Choroid plexus epithelial cell (primary cell): ENCODE measurements at regions not wholly inside any gene's neighbourhood (a gene's known extent, or its start where the extent isn't known, plus 50 kb on each side); places are given as distances from the start of the nearest gene placed in this dataset.

Experiments used
- DNase-seq: peaks from one replicate; pipeline ENCODE4 v3.0.0-alpha.2; 2010; ENCODE audit warnings: low read depth
- H3K4me3 ChIP-seq: 2 replicates; pipeline ENCODE4 v1.5.1; 2011; ENCODE audit warnings: low read depth, mild to moderate bottlenecking, control low read depth, low read length, moderate library complexity
- CTCF ChIP-seq: conservative IDR thresholded peaks from 2 replicates; pipeline ENCODE4 v1.5.1; 2011; ENCODE audit warnings: low read depth, mild to moderate bottlenecking, control low read depth, inconsistent platforms, low read length, moderate library complexity

GRCh38 chr5:17713301-17713700 is 79.0 kb downstream of the TAF11L14 start:
- H3K4me3 ChIP-seq, result no peak overlapping the region
- TF ChIP-seq CTCF, result no peak
- DNase-seq, result no peak

DNA sequence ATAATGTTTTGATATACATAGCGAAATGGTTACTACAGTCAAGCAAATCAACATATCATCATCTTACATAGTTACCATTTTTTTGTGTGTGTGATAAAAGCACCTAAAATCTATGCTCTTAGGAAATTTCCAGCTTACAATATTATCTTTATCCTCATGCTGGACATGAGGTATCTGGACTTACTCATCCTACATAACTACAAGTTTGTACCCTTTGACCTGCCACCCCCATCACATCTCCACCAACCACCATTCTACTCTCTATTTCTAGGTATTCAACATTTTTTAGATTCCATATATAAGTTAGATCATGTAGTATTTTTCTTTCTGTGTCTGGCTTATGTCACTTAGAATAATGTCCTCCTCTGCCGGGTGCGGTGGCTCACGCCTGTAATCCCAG is 79.9 kb downstream of the TAF11L14 start:
- H3K4me3 ChIP-seq, result no peak overlapping the region
- DNase-seq, result no peak
- no peak for TF ChIP-seq CTCF

- DNase-seq, result no peak
- H3K4me3 ChIP-seq, result no peak overlapping the region
- TF ChIP-seq CTCF, result no peak
Measured at GRCh38 chr5:17719592-17719991, 85.3 kb downstream of the TAF11L14 start.

- DNase-seq, result no peak
- no peak for TF ChIP-seq CTCF
- H3K4me3 ChIP-seq, result no peak overlapping the region
Measured at GRCh38 chr5:17720071-17720470, 85.8 kb downstream of the TAF11L14 start.

DNA sequence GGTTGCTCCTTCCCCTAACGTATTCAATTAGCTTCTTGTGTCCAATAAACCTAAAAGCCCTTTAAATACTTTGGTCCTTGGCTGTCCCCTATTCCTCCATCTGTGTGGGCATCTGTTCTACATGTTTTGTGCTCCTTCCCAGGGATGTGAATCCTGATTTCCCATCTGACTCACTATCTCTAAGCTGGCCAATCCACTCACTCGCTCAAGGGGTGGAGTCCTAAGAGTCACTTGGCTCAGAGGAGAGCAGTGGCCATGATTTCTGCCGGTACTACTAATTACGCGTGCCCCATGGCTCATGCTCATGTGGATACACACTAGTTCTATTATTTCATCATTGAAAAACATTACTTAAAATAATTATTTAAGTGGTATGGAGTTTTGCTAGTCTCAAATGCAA is 89.6 kb downstream of the TAF11L14 start:
- TF ChIP-seq CTCF, result no peak
- no peak overlapping the region for H3K4me3 ChIP-seq
- no peak for DNase-seq

GRCh38 chr5:17727098-17727497 is 92.8 kb downstream of the TAF11L14 start:
- no peak for TF ChIP-seq CTCF
- DNase-seq, result no peak
- no peak overlapping the region for H3K4me3 ChIP-seq

DNA sequence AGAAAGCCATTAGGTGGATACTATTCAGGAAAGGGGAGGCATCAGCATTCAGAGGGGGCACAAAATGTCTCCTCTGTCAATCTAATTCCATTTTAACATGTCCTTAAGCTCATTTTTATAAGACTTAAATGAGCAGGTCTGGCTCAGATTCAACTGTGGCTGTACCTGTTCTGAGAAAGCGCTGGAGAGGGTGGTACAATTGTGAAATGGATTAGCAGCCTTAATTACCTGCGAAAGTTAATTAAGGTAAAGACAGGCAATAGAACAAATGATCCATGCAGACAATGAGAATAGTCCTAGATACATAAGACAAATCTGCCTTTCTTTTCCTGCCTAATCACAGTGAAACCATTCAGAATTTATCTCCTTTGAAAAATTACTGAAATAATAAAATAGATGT is 96.2 kb downstream of the TAF11L14 start:
- no peak overlapping the region for H3K4me3 ChIP-seq
- no peak for TF ChIP-seq CTCF
- DNase-seq, result no peak
